Panc1 (cell line): ENCODE measurements at regions not wholly inside any gene's neighbourhood (a gene's known extent, or its start where the extent isn't known, plus 50 kb on each side); places are given as distances from the start of the nearest gene placed in this dataset.

Experiments
- ATAC-seq: fragments of 200-7000 bp; cut with Tn5 transposase; 2 replicates; pipeline ENCODE4 v1.9.1; 2020; ENCODE audit warnings: mild to moderate bottlenecking, moderate library complexity
- BruUV-seq: library from RNA; stranded (reverse); fragments of 400-500 nt; replicated peaks from 2 replicates; lab custom pipeline; 2021; lab: Mats Ljungman, UMichigan
- CTCF ChIA-PET: fragments of 300-600 bp; sonication (Branson Sonifier 250); formaldehyde crosslinking; loops from one replicate; lab custom pipeline; 2022; ENCODE audit warnings: antibody characterized with exemption; lab: Charles Lee
- POLR2A ChIA-PET: fragments of 300-600 bp; sonication (Branson Sonifier 250); formaldehyde crosslinking; loops from one replicate; lab custom pipeline; 2022; ENCODE audit warnings: antibody characterized with exemption; lab: Charles Lee
- DNase-seq: peaks from one replicate; pipeline ENCODE4 v3.0.0-alpha.2; 2010; ENCODE audit warnings: low read depth, low spot score
- H3K27ac ChIP-seq: 2 replicates; pipeline ENCODE4 v1.5.1; 2011; ENCODE audit warnings: mild to moderate bottlenecking, low read length, inconsistent platforms
- H3K27me3 ChIP-seq: fragments of 200-500 bp; sonication (Bioruptor generic); 2 replicates; pipeline ENCODE4 v1.6.0; 2014; ENCODE audit warnings: low read length, inconsistent platforms; ENCODE audit not compliant: control insufficient read depth, insufficient read depth
- H3K36me3 ChIP-seq: fragments of 200-500 bp; sonication (Bioruptor generic); 2 replicates; pipeline ENCODE4 v1.5.1; 2014; ENCODE audit warnings: inconsistent platforms, mild to moderate bottlenecking, low read length, moderate library complexity; ENCODE audit not compliant: control insufficient read depth, insufficient read depth
- H3K4me1 ChIP-seq: 2 replicates; pipeline ENCODE4 v1.5.1; 2011; ENCODE audit warnings: inconsistent platforms, mild to moderate bottlenecking, low read length, moderate library complexity; ENCODE audit not compliant: control insufficient read depth, insufficient read depth
- H3K4me3 ChIP-seq, 2 experiments: 2 replicates each; pipeline ENCODE4 v1.5.1; 2011 to 2012; ENCODE audit warnings: low read depth in 2 of 2, low read length in 2 of 2, mild to moderate bottlenecking in 2 of 2, inconsistent platforms in 1 of 2, moderate library complexity in 1 of 2
- H3K9me3 ChIP-seq: fragments of 200-500 bp; sonication (Bioruptor generic); 2 replicates; pipeline ENCODE4 v1.5.1; 2014; ENCODE audit warnings: low read depth, mild to moderate bottlenecking, inconsistent platforms, low read length, moderate library complexity; ENCODE audit not compliant: control insufficient read depth, insufficient read depth
- POLR2AphosphoS5 ChIP-seq: IDR thresholded peaks from 2 replicates; pipeline ENCODE4 v1.6.1; 2012; ENCODE audit warnings: mild to moderate bottlenecking, low read depth, low read length, moderate library complexity
- SIN3A ChIP-seq: IDR thresholded peaks from 2 replicates; pipeline ENCODE4 v1.6.1; 2012; ENCODE audit warnings: low read depth, mild to moderate bottlenecking, low read length, moderate library complexity, borderline replicate concordance; ENCODE audit not compliant: insufficient read depth
- TCF7L2 ChIP-seq: IDR thresholded peaks from 2 replicates; pipeline ENCODE4 v1.6.1; 2011; ENCODE audit warnings: mild to moderate bottlenecking, low read depth, low read length, inconsistent platforms
- in situ Hi-C: cut with HindIII; loops from 2 replicates; pipeline ENCODE4 v1.10.0; 2016; ENCODE audit warnings: low sequenced_read_pairs, low pct_unique_long_range_greater_than_20kb
- intact Hi-C: fragments of 100-400 bp; cut with micrococcal nuclease; formaldehyde crosslinking; loops from one replicate; pipeline ENCODE4 v1.10.0; 2022; ENCODE audit not compliant: unreplicated experiment
- TF ChIP-seq, protein P1 (sequence below), 2 experiments: IDR thresholded peaks; 2 replicates each; pipeline ENCODE4 v1.6.1; 2011 to 2012; ENCODE audit warnings: low read depth in 2 of 2, control low read depth in 1 of 2, low read length in 1 of 2, mild to moderate bottlenecking in 1 of 2, moderate library complexity in 1 of 2; ENCODE audit not compliant: insufficient read depth in 1 of 2
- TF ChIP-seq, protein P2 (sequence below): fragments of 450-650 bp; IDR thresholded peaks from 2 replicates; pipeline ENCODE4 v1.5.1; 2017; ENCODE audit warnings: mild to moderate bottlenecking

GRCh38 chr12:34396006-34396860 is 373.9 kb downstream of the ALG10 start:
- H3K27me3 ChIP-seq, result peaks cover 31% of the 10 kb centered on the region; the same call in 1 of the 2 replicates
- DNase-seq, result no peak
- ATAC-seq, result peak; percentile 14; the same call in 1 of the 2 replicates
- intact Hi-C loops, result no loop called here
- H3K36me3 ChIP-seq, result no peaks in the 10 kb centered on the region
- BruUV-seq, result no TSS peak
- TF ChIP-seq SIN3A (no peak), POLR2AphosphoS5 (no peak), TCF7L2 (no peak)
- TF ChIP-seq, protein P1, sequence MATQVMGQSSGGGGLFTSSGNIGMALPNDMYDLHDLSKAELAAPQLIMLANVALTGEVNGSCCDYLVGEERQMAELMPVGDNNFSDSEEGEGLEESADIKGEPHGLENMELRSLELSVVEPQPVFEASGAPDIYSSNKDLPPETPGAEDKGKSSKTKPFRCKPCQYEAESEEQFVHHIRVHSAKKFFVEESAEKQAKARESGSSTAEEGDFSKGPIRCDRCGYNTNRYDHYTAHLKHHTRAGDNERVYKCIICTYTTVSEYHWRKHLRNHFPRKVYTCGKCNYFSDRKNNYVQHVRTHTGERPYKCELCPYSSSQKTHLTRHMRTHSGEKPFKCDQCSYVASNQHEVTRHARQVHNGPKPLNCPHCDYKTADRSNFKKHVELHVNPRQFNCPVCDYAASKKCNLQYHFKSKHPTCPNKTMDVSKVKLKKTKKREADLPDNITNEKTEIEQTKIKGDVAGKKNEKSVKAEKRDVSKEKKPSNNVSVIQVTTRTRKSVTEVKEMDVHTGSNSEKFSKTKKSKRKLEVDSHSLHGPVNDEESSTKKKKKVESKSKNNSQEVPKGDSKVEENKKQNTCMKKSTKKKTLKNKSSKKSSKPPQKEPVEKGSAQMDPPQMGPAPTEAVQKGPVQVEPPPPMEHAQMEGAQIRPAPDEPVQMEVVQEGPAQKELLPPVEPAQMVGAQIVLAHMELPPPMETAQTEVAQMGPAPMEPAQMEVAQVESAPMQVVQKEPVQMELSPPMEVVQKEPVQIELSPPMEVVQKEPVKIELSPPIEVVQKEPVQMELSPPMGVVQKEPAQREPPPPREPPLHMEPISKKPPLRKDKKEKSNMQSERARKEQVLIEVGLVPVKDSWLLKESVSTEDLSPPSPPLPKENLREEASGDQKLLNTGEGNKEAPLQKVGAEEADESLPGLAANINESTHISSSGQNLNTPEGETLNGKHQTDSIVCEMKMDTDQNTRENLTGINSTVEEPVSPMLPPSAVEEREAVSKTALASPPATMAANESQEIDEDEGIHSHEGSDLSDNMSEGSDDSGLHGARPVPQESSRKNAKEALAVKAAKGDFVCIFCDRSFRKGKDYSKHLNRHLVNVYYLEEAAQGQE (IDR thresholded peaks at IDR 0.05; ENCODE audit: insufficient read depth in 1 of 2, low read depth in 2 of 2, low read length in 1 of 2), result no peak
- TF ChIP-seq, protein P2, sequence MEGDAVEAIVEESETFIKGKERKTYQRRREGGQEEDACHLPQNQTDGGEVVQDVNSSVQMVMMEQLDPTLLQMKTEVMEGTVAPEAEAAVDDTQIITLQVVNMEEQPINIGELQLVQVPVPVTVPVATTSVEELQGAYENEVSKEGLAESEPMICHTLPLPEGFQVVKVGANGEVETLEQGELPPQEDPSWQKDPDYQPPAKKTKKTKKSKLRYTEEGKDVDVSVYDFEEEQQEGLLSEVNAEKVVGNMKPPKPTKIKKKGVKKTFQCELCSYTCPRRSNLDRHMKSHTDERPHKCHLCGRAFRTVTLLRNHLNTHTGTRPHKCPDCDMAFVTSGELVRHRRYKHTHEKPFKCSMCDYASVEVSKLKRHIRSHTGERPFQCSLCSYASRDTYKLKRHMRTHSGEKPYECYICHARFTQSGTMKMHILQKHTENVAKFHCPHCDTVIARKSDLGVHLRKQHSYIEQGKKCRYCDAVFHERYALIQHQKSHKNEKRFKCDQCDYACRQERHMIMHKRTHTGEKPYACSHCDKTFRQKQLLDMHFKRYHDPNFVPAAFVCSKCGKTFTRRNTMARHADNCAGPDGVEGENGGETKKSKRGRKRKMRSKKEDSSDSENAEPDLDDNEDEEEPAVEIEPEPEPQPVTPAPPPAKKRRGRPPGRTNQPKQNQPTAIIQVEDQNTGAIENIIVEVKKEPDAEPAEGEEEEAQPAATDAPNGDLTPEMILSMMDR, result no peak
- ChIA-PET POLR2A (no interaction called here), CTCF (no interaction called here)
- no peaks in the 10 kb centered on the region for H3K9me3 ChIP-seq
- H3K4me1 ChIP-seq, result no peaks in the 10 kb centered on the region
- no peak overlapping the region for H3K27ac ChIP-seq
- no peak overlapping the region for H3K4me3 ChIP-seq
- in situ Hi-C loops, result no loop called here

DNA sequence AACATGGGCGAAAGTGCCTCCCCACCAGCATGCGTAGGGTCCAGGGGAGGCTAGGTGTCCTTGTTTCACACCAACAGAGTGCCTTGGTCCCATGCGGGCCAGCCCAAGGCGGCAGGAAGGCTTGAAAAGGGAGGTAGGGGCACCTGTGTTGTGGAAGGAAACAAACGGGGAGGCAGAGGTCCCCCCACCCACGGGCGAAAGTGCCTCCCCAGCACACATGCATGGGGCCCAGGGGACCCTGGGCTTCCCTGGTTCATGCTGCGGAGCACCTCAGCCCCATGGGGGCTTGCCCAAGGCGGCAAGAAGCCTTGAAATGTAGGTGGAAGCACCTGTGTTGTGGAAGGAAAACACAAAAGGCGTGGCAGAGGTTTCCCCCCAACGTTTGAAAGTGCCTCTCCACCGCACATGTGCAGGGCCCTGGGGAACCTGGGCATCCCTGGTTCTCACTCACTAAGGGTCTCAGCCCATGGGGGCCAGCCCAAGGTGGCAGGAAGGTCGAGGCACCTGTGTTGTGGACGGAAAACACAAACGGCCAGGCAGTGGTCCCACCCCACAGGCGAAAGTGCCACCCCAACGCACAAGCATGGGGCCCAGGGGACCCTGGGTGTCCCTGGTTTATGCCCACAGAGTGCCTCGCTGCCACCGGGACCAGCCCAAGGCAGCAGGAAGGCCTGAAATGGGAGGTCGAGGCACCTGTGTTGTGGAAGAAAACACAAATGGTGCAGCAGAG is 374.7 kb downstream of the ALG10 start:
- intact Hi-C loops (no loop called here), in situ Hi-C loops (no loop called here)
- TF ChIP-seq, protein P1 (IDR thresholded peaks at IDR 0.05; ENCODE audit: insufficient read depth in 1 of 2, low read depth in 2 of 2, low read length in 1 of 2), result no peak
- TF ChIP-seq TCF7L2 (no peak), POLR2AphosphoS5 (no peak), SIN3A (no peak)
- TF ChIP-seq, protein P2, result no peak
- ChIA-PET POLR2A (no interaction called here), CTCF (no interaction called here)
- no peak for ATAC-seq
- Histone ChIP-seq H3K27ac (no peak overlapping the region), H3K36me3 (no peaks in the 10 kb centered on the region), H3K9me3 (no peaks in the 10 kb centered on the region), H3K4me3 (no peak overlapping the region), H3K4me1 (no peaks in the 10 kb centered on the region), H3K27me3 (peaks cover 36% of the 10 kb centered on the region; the same call in 1 of the 2 replicates)
- DNase-seq, result no peak
- no TSS peak for BruUV-seq
